Stimulated activated naive CD8-positive, alpha-beta T cell treated with anti-CD3 and anti-CD28 coated beads, Interleukin-15, Interleukin-2, amounts not matched to agents 100 ng/mL and 50 ng/mL, for 24 hours (primary cell): ENCODE measurements at regions not wholly inside any gene's neighbourhood (a gene's known extent, or its start where the extent isn't known, plus 50 kb on each side); places are given as distances from the start of the nearest gene placed in this dataset.
A peak's percentile ranks its signal among the peaks of the same experiment; 100 is the strongest.
"Not testable (repeated sequence)": the region's sequence is repeated elsewhere in the genome, so short reads cannot be mapped to it uniquely, and the experiment has no call there.

Experiments used
- H3K27ac Mint-ChIP-seq: one replicate; pipeline ENCODE4 v1.8.0; 2021; ENCODE audit warnings: mild to moderate bottlenecking, mixed read lengths
- H3K27me3 Mint-ChIP-seq: one replicate; pipeline ENCODE4 v1.8.0; 2021; ENCODE audit warnings: mixed read lengths
- H3K36me3 Mint-ChIP-seq: one replicate; pipeline ENCODE4 v1.8.0; 2021; ENCODE audit warnings: low read depth, mixed read lengths
- H3K4me1 Mint-ChIP-seq: one replicate; pipeline ENCODE4 v1.8.0; 2021; ENCODE audit warnings: low read depth, mixed read lengths
- H3K4me3 Mint-ChIP-seq: one replicate; pipeline ENCODE4 v1.8.0; 2021; ENCODE audit warnings: mild to moderate bottlenecking, mixed read lengths
- H3K9me3 Mint-ChIP-seq: one replicate; pipeline ENCODE4 v1.8.0; 2021; ENCODE audit warnings: mixed read lengths

DNA sequence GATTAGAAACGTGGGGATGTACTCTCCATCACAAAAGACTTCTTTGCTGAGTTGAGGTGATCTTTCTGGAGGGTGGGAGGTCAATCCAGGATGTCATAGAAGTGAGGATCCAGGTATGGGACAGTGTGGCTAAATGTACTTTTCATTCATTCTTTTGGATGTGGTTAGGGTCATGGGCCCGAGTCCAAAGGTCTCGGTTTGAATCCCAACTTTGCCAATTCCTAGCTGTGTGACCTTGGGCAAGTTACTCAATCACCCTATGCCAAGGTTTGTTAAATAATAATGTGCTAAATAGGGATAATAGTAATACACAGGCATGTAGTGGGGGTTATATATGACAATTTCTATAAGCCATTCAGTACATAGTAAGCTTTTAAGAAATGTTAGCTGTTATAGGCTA is 91.4 kb downstream of the SAMD9 start:
- H3K27me3 Mint-ChIP-seq = peaks cover 8% of the 10 kb centered on the region
- no peak overlapping the region for H3K27ac Mint-ChIP-seq
- H3K9me3 Mint-ChIP-seq = peaks cover 17% of the 10 kb centered on the region
- H3K4me3 Mint-ChIP-seq = no peak overlapping the region
- no peaks in the 10 kb centered on the region for H3K4me1 Mint-ChIP-seq
- H3K36me3 Mint-ChIP-seq = peaks cover 7% of the 10 kb centered on the region

DNA sequence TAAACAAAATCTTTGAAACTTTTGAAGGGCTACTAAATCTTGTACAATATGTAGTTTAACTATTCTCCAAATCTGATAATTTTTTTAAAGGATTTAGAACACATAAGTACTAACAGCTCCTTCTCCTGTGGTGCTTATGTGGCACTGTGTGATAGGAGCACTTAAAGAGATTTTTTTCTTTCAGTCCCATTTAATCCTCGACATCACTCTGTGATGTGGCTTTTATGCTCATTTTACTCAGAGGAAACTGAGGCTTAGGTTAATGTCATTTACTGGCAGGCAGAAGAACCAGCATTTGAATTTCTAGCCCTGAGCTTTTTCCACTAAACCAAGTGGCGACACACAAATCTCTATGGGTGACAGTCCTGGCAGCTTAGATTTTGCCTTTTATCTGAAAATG is 92.4 kb downstream of the SAMD9 start:
- Mint-ChIP-seq H3K4me3 (no peak overlapping the region), H3K27me3 (peaks cover 8% of the 10 kb centered on the region), H3K9me3 (peaks cover 9% of the 10 kb centered on the region), H3K36me3 (no peaks in the 10 kb centered on the region), H3K4me1 (no peaks in the 10 kb centered on the region), H3K27ac (no peak overlapping the region)

DNA sequence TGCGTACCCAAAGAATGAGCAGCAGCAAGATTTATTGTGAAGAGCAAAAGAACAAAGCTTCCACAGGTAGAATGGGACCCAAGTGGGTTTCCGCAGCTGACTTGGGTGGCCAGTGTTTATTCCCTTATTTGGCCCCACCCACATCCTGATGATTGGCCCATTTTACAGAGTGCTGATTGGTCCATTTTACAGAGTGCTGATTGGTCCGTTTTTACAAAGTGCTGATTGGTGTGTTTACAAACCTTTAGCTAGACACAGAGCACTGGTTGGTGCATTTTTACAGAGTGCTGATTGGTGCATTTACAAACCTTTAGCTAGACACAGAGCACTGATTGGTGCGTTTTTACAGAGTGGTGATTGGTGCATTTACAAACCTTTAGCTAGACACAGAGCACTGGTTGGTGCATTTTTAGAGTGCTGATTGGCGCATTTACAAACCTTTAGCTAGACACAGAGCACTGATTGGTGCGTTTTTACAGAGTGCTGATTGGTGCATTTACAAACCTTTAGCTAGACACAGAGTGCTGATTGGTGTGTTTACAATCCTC is 94.8 kb downstream of the SAMD9 start:
- H3K27ac Mint-ChIP-seq = peak overlapping the region; percentile 31
- H3K36me3 Mint-ChIP-seq, H3K4me3 Mint-ChIP-seq, H3K9me3 Mint-ChIP-seq, H3K27me3 Mint-ChIP-seq, H3K4me1 Mint-ChIP-seq: not testable (repeated sequence)

DNA sequence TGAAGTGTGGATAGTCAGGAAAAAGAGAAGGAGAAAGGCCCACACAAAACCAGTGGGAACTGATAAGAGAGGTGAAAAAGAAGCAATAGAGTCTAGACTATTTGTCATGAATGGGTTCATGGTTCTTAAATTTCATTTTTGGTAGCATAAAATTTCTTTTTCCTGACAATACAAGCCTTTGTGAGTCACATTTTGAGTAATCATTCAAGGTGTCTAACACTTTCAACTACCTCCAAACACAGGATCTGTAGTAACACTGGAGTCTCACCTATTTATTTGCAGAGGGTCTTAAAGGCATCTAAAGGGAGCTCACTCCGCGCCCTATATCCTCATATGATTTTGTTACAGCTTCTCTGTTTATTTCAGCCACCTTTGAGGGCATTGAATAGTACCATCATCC is 96.0 kb downstream of the SAMD9 start:
- no peak overlapping the region for H3K27ac Mint-ChIP-seq
- peaks cover 8% of the 10 kb centered on the region for H3K27me3 Mint-ChIP-seq

DNA sequence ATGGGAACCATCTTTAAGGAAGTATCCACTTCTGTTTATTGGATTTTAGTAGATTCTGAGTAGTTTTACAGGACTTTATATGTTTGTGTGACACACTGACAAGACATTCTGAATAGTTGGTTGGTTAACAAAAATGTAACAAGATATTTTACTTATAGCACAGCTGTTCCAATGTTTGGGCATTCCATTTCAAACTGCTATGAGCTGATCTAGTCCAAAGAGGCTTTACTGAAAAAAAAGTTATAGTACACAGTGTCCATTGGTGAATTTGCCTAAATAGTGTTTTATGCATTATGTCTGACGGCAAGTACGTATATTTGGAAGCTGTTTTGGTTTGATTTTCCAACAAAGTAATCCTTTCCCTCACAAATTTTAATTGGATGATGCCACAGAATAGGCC is 99.1 kb downstream of the SAMD9 start:
- no peaks in the 10 kb centered on the region for H3K36me3 Mint-ChIP-seq
- H3K4me3 Mint-ChIP-seq = no peak overlapping the region
- peaks cover 22% of the 10 kb centered on the region for H3K4me1 Mint-ChIP-seq
- H3K27ac Mint-ChIP-seq = no peak overlapping the region
- H3K9me3 Mint-ChIP-seq = peaks cover 5% of the 10 kb centered on the region
- H3K27me3 Mint-ChIP-seq = no peaks in the 10 kb centered on the region

More for the DNA sequence above, 96.0 kb downstream of the SAMD9 start:
- no peaks in the 10 kb centered on the region for H3K36me3 Mint-ChIP-seq
- peaks cover 6% of the 10 kb centered on the region for H3K4me1 Mint-ChIP-seq
- H3K4me3 Mint-ChIP-seq = no peak overlapping the region
- peaks cover 5% of the 10 kb centered on the region for H3K9me3 Mint-ChIP-seq

DNA sequence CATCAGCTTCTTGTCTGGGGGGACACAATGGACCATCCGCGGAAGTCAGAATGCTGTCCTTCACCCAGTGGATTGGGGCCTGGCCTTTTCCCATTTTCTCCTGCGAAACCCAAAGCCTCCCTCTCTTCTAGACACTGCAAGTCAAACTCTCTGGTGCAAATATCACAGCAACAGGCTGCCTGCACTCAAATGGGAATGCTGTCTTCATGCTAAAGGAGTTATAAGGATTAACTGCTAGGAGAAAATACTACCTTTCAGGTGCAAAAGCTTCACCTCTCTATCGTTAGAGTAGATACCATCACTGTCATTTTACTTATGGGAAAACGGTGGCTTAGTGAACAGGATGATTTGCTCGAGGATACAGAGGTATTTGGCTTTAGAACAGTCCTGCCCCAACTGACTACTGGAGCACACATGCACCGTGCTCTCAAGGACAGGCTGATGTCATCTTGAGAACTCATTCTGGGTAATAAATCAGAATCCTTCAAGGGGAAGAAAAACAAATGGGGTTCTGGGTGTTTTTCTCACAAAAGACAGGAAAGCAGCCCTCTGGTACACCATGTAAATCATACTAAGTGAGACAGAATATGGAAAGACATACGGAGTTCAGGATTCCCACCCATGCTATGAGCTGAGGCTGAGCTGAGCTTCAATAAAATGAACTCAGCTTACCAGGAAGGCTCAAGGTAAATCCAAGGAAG is 100.9 kb downstream of the SAMD9 start:
- Mint-ChIP-seq H3K27me3 (no peaks in the 10 kb centered on the region), H3K9me3 (no peaks in the 10 kb centered on the region), H3K4me3 (no peak overlapping the region), H3K27ac (no peak overlapping the region), H3K4me1 (peaks cover 22% of the 10 kb centered on the region), H3K36me3 (no peaks in the 10 kb centered on the region)

DNA sequence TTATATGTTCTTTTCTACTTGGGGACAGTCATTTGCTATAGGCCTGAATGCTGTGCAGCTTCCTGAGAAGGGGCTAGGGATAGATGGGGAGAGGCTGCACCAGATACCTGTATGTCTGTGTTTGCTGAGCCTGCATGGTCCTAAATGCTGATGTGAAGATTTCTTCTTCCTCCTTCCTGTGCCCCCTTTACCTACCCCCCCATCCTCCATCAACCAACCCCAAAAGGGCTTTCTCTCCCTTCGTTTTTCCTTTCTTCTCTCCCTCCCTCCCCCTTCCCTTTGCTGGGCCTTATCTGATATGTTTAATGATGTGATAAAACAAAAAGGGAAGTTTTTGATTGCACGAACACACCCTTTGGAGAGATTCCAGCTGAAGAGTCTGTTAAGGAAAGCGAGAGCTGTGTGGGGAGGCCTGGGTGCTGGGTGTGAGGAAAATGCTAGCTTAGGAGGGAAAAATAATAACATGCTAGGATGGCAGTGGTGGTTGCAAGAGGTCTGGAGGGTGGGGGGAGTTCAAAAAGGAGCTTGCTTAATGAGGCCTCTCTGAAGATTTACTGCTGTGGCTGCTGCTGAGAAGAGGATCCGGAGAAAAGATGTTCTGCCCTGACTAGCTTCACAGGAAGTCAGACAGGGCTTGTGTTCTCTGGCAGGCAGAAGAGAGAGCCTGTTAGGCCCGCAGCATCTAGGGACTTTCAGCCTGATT is 101.8 kb downstream of the SAMD9 start:
- Mint-ChIP-seq H3K27ac (no peak overlapping the region), H3K9me3 (no peaks in the 10 kb centered on the region), H3K27me3 (peaks cover under 1% of the 10 kb centered on the region), H3K4me3 (no peak overlapping the region), H3K36me3 (no peaks in the 10 kb centered on the region), H3K4me1 (peaks cover 22% of the 10 kb centered on the region)

DNA sequence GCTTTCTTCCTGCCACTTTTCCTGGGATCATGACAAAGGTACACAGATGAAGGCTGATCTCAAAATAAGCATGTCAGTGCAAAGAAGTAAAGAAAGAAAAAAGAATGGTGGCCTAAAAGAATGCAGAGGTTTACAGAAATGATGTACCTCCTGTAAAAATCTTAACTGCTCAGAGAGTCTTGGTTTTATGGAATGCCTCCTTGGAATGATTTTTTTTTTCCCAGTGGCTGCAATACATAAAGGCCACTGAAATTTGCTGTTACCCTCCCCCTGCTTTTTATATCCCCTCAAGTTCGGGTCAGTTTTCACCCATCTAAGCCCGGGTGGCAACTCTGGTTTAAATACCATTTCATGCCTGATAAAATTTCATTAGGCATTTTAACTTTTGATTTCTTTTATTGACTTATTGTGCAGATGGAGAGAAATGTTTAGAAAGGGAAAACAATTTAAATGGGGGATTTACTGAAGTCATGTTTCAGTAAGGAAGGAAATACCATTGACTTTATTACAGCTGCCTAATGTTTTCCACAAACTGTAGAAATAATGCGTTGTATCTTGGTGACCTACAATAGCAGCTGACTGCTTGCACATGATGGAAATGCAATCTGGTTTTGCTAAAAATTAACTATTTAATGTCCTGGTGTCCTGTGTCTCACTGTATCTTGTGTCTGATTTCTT is 102.5 kb downstream of the SAMD9 start:
- Mint-ChIP-seq H3K9me3 (no peaks in the 10 kb centered on the region), H3K27ac (no peak overlapping the region), H3K36me3 (no peaks in the 10 kb centered on the region), H3K27me3 (peaks cover 7% of the 10 kb centered on the region), H3K4me1 (peaks cover 22% of the 10 kb centered on the region), H3K4me3 (no peak overlapping the region)

DNA sequence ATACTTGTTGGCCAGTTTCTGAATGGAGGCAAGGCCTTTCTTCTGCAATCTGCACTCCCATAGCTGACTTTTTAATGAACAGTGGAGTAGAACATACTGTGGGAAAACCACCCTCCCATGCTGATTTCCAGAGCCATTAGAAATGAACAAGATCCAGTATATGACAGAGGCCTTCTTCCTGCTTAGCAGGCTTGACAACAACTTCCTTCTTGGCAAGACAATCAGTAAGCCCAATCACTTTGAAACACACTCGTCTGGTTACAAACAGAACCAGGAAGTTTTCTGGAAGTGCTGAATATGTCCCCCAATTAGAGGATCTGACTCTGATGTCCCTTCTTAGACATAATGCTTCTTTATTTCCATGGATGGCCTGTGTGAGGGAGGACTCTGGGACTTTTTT is 103.4 kb downstream of the SAMD9 start:
- Mint-ChIP-seq H3K4me1 (peaks cover 22% of the 10 kb centered on the region), H3K4me3 (no peak overlapping the region), H3K27ac (no peak overlapping the region), H3K27me3 (peaks cover 15% of the 10 kb centered on the region), H3K9me3 (no peaks in the 10 kb centered on the region), H3K36me3 (no peaks in the 10 kb centered on the region)

DNA sequence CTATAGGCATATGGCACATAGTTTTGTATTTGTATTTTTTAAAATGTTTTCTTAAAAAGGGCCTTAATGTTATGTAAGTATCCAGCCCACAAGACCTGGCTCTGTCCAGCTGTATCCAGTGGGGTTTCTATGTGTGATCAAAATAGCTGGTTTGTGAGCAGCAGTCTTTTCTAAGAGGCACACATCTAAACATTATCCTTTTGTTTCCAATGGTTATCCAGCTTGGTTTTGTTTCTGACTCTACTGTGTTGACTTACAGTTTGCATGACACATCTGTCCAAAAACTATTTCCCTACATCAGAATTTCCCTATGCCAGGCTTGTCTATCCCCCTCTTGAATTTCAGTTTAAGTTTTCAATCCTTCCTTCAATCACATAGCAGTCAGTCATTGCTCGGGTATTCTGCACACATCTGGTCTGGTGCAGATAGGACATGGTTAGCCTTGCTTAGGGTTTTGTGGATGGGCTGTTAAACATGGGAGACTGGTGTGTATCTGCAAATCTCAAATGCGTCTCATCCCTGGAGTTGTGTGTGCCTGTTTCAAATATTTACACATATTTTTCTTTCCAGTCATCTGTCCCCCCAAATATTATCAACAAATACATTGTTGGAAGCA is 104.2 kb downstream of the SAMD9 start:
- Mint-ChIP-seq H3K27ac (no peak overlapping the region), H3K9me3 (no peaks in the 10 kb centered on the region), H3K27me3 (peaks cover 20% of the 10 kb centered on the region), H3K4me1 (peaks cover 22% of the 10 kb centered on the region), H3K36me3 (no peaks in the 10 kb centered on the region), H3K4me3 (no peak overlapping the region)

DNA sequence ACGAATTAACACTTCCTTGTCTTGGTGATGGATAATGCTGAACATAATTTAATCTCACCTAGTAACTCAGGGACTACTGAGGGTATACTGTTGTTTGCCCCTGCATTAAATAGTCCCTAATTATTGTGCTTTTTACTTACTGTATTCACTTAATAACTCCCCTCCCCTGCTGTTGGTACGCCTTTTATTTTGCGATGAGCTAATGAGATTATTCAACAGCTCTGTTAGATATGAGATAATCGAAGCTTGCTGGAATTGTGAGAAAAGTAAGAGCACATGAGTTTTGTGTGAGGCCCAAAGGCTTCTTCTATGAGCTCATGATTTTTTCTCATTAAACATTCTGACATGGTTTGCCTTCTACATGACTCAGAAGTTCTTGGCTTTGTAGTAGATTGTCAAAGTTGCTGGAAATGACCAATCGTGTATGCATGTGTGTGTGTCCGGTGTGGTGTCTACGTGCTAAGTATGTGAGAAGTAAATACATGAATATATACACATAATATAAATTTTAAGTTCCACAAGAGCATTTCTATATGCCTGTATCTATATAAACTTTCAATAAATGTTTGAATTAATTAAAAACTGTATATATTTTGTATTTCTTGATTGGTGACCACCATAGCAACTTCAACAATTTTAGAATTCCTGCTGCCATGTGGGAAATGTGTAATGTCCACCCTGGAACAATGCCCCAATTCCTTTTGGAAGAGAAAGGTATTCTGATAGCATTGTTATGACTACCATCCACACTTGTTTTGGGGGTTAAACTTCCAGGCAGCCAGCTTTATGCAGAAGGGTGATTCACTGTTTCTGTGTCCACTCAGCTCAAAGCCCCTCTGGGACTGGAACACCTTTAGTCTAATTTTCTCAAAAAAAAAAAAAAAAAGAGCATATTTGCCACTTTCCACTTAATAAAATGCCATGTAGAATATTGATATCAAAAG is 106.2 kb downstream of the SAMD9 start:
- Mint-ChIP-seq H3K27me3 (peaks cover 21% of the 10 kb centered on the region), H3K27ac (no peak overlapping the region), H3K4me3 (no peak overlapping the region), H3K4me1 (peaks cover 15% of the 10 kb centered on the region), H3K9me3 (no peaks in the 10 kb centered on the region), H3K36me3 (no peaks in the 10 kb centered on the region)

DNA sequence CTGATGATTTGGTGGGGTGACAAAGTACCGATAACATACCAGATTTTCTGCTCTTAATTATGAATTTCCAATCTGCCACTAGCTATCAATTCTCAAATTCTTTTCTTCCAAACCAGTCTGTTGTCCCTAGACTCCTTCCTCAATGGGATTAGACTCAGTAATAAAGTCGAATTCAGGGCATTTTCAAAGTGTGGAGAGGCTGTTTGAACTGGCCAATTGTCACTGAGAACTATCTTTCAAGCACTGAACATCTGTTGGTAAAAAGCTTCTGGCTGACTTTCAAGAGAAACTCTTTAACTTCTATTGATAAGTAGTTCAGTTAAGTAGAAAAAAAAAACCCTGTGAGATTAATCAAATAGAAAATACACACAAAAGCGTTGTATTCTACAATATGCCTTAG is 108.9 kb downstream of the SAMD9 start:
- no peak overlapping the region for H3K4me3 Mint-ChIP-seq

DNA sequence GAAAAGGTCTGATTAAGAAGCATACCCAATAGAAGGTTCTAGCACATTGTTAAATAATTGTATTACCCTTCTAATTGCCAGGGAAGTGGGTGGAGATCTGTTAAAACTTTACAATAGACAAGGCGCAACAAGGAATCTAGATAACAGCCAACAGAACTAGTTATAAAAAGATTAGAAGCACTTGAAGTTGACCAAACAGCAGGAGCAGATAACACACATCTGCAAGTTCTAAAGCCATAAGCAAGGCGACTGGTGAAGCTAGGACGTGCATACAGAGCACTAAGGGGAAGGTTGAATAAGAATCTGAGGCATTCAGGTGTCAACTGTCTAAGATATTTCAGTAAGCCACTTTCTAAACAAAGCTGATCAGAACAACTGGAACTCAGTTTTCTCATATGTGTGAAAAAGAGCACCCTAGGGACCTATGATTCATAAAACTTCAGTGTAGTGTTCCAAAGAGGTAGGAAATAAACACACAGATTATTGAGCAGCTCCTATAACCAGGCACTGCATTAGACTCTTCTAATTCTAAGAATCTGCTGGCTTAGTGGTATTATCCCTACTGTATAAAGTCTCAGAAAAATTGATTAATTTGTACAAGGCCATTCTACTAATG is 111.2 kb downstream of the SAMD9 start:
- Mint-ChIP-seq H3K36me3 (no peaks in the 10 kb centered on the region), H3K27me3 (peaks cover 33% of the 10 kb centered on the region), H3K27ac (no peak overlapping the region), H3K4me1 (no peaks in the 10 kb centered on the region), H3K9me3 (no peaks in the 10 kb centered on the region), H3K4me3 (no peak overlapping the region)

More for the DNA sequence above, 108.9 kb downstream of the SAMD9 start:
- no peaks in the 10 kb centered on the region for H3K36me3 Mint-ChIP-seq
- no peaks in the 10 kb centered on the region for H3K4me1 Mint-ChIP-seq
- peaks cover 27% of the 10 kb centered on the region for H3K27me3 Mint-ChIP-seq
- no peaks in the 10 kb centered on the region for H3K9me3 Mint-ChIP-seq
- no peak overlapping the region for H3K27ac Mint-ChIP-seq

DNA sequence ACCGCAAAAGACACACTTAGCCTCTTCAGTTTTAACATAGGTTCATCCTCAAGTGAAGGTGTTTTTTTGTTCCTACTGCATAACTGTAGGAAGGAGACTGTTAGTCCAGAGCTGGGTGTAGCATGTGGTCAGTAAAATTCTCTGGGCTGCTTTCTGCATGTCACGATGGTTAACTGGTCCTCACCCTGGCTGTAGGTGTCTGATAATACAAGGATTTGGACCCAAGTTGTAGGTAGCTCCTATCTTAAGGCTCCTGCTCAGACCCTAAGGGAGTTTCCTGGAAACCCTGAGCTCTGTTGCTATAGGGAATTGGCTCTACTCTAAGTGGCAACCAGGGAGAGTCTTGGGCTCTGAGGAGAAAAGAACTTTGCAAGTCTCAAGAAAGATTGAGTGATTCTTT is 112.9 kb downstream of the SAMD9 start:
- no peaks in the 10 kb centered on the region for H3K9me3 Mint-ChIP-seq
- no peak overlapping the region for H3K27ac Mint-ChIP-seq
- H3K4me3 Mint-ChIP-seq = no peak overlapping the region
- H3K4me1 Mint-ChIP-seq = no peaks in the 10 kb centered on the region
- H3K36me3 Mint-ChIP-seq = no peaks in the 10 kb centered on the region
- peaks cover 23% of the 10 kb centered on the region for H3K27me3 Mint-ChIP-seq
